Progenitor cell of endocrine pancreas (in vitro differentiated cells): ENCODE measurements at regions not wholly inside any gene's neighbourhood (a gene's known extent, or its start where the extent isn't known, plus 50 kb on each side); places are given as distances from the start of the nearest gene placed in this dataset.

Source experiments
- DNase-seq: peaks from one replicate; pipeline ENCODE4 v3.0.0; 2021; ENCODE audit warnings: low spot score; ENCODE audit not compliant: unreplicated experiment
- H3K27ac Mint-ChIP-seq: 2 replicates; pipeline ENCODE4 v1.8.0; 2021; ENCODE audit warnings: mild to moderate bottlenecking, moderate library complexity, mixed read lengths
- H3K27me3 Mint-ChIP-seq: 2 replicates; pipeline ENCODE4 v1.8.0; 2021; ENCODE audit warnings: mixed read lengths
- H3K36me3 Mint-ChIP-seq: 2 replicates; pipeline ENCODE4 v1.8.0; 2022; ENCODE audit warnings: mixed read lengths; ENCODE audit not compliant: insufficient read depth
- H3K4me1 Mint-ChIP-seq: 2 replicates; pipeline ENCODE4 v1.8.0; 2021; ENCODE audit warnings: low read depth, mixed read lengths
- H3K4me3 Mint-ChIP-seq: 2 replicates; pipeline ENCODE4 v1.8.0; 2021; ENCODE audit warnings: low read depth, mild to moderate bottlenecking, moderate library complexity, mixed read lengths
- H3K9me3 Mint-ChIP-seq: 2 replicates; pipeline ENCODE4 v1.8.0; 2021; ENCODE audit warnings: low read depth, mixed read lengths
- TF ChIP-seq, protein P1 (sequence below): fragments of 200-600 bp; sonication (generic); IDR thresholded peaks from one replicate; pipeline ENCODE4 v1.5.0; 2021; ENCODE audit warnings: antibody characterized with exemption, mild to moderate bottlenecking; ENCODE audit not compliant: unreplicated experiment

DNA sequence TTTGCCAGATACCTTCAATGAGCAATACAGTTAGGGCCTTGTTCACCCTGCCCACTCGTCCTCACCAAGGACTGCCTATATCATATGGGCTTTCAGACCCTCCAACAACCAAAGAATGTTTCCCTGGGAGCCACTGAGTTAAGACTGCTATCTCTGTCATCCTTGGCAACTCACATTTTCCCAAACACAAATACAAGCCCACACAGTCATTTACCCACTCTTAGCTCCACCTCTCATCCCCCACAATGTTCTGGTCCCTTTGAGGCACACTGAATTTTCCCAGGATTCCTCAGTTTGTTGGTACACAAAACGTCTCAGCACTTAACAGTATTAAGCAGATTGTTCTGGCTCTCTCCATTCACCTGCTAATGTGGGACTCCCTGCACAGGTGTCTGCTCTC, 204.6 kb downstream of the TLE3 start:
- Mint-ChIP-seq H3K27ac (no peak overlapping the region), H3K4me3 (no peak overlapping the region), H3K9me3 (no peaks in the 10 kb centered on the region), H3K27me3 (peaks cover 61% of the 10 kb centered on the region), H3K4me1 (peaks cover 4% of the 10 kb centered on the region), H3K36me3 (no peaks in the 10 kb centered on the region)
- TF ChIP-seq, protein P1, sequence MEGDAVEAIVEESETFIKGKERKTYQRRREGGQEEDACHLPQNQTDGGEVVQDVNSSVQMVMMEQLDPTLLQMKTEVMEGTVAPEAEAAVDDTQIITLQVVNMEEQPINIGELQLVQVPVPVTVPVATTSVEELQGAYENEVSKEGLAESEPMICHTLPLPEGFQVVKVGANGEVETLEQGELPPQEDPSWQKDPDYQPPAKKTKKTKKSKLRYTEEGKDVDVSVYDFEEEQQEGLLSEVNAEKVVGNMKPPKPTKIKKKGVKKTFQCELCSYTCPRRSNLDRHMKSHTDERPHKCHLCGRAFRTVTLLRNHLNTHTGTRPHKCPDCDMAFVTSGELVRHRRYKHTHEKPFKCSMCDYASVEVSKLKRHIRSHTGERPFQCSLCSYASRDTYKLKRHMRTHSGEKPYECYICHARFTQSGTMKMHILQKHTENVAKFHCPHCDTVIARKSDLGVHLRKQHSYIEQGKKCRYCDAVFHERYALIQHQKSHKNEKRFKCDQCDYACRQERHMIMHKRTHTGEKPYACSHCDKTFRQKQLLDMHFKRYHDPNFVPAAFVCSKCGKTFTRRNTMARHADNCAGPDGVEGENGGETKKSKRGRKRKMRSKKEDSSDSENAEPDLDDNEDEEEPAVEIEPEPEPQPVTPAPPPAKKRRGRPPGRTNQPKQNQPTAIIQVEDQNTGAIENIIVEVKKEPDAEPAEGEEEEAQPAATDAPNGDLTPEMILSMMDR, result no peak
- DNase-seq, result no peak

DNA sequence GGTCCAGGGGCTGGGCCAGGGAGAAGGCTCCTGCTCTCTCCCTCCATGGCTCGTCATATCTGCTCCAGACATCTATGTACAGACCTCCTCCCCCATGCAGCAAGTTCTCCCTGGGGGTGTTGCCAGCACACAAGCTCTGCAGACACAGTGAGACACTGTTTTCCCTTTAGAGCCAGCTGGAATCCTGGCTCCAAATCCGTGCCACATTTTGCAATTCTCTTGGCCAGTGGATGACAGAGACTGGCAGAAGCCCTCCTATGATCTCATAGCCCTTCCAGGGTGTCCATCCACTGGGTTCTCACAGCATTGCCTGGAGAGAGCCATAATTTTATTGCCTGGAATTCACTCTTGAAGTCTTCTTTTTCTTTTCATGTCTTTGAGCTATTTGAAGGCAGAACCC, 203.9 kb downstream of the TLE3 start:
- peaks cover 4% of the 10 kb centered on the region for H3K4me1 Mint-ChIP-seq
- no peaks in the 10 kb centered on the region for H3K36me3 Mint-ChIP-seq
- H3K9me3 Mint-ChIP-seq, result no peaks in the 10 kb centered on the region
- TF ChIP-seq, protein P1, result no peak
- H3K27me3 Mint-ChIP-seq, result peaks cover 59% of the 10 kb centered on the region
- no peak for DNase-seq
- no peak overlapping the region for H3K27ac Mint-ChIP-seq
- no peak overlapping the region for H3K4me3 Mint-ChIP-seq

DNA sequence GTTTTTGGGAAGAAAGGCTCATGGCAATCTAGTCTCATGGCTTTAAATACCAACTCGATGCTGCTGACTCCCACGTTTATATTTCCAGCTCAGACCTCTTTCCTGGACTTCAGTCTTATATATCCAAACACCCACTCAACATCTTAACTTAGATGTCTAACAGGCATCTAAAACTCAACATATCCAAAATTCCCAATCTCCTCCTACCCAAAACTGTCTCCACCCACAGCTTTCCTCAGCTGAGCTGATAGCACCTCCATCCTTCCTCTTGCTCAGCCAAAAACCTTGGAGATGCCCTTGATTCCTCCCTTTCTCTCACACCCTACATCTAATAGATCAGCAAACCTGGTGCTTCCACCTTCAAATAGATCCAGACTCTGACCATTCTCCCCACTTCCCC, 202.5 kb downstream of the TLE3 start:
- no peaks in the 10 kb centered on the region for H3K9me3 Mint-ChIP-seq
- no peak overlapping the region for H3K27ac Mint-ChIP-seq
- peaks cover 54% of the 10 kb centered on the region for H3K27me3 Mint-ChIP-seq
- H3K4me1 Mint-ChIP-seq, result peaks cover 4% of the 10 kb centered on the region
- no peak for DNase-seq
- H3K4me3 Mint-ChIP-seq, result no peak overlapping the region
- TF ChIP-seq, protein P1, result no peak
- no peaks in the 10 kb centered on the region for H3K36me3 Mint-ChIP-seq

DNA sequence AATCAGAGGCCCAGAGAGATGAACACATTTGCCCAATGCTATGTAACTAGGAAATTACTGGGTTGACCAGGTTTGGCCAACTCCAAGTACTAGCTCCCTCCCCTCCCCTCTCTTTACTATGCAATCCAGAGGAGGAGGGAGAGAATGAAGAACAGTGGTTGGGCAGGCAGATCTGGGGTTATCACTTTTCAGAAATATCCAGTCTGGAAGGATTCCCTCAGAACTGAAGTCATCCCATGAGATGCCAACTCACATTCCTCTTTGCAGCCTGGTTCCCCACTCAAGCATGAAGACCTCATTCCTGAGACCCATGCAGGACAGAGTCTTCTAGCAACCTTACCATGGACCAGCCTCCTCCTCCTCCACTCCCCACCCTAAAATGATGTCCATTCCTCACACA, 201.1 kb downstream of the TLE3 start:
- H3K27me3 Mint-ChIP-seq, result peaks cover 55% of the 10 kb centered on the region
- H3K36me3 Mint-ChIP-seq, result no peaks in the 10 kb centered on the region
- peaks cover 4% of the 10 kb centered on the region for H3K4me1 Mint-ChIP-seq
- H3K9me3 Mint-ChIP-seq, result no peaks in the 10 kb centered on the region
- no peak overlapping the region for H3K27ac Mint-ChIP-seq
- no peak overlapping the region for H3K4me3 Mint-ChIP-seq
- TF ChIP-seq, protein P1, result no peak
- no peak for DNase-seq

DNA sequence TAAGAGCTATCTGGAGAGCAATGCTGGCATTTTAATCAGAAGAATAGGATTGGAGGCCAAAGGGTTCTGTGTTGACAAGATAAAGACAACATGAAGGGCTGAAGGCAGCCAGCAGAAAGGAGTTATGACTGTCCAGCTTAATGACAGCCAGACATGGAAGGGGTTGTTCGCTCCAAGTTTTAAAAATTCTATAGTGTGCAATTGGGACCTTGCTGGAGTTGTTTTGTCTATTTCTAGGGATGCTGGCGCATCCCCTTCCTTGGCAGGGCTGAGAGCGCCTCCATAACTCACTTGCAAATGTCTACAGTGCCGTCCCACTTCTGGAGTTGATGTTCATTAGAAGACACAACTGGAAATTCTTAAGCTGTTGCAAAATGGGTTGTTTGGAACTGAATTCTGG, 200.7 kb downstream of the TLE3 start:
- H3K9me3 Mint-ChIP-seq, result no peaks in the 10 kb centered on the region
- H3K27ac Mint-ChIP-seq, result no peak overlapping the region
- peaks cover 57% of the 10 kb centered on the region for H3K27me3 Mint-ChIP-seq
- no peaks in the 10 kb centered on the region for H3K36me3 Mint-ChIP-seq
- no peak for DNase-seq
- TF ChIP-seq, protein P1, result no peak
- no peak overlapping the region for H3K4me3 Mint-ChIP-seq
- peaks cover 4% of the 10 kb centered on the region for H3K4me1 Mint-ChIP-seq
